Smooth muscle cell (in vitro differentiated cells): ENCODE measurements at regions not wholly inside any gene's neighbourhood (a gene's known extent, or its start where the extent isn't known, plus 50 kb on each side); places are given as distances from the start of the nearest gene placed in this dataset.

Experiments used
- DNase-seq: peaks from one replicate; lab custom pipeline; 2025; ENCODE audit not compliant: unreplicated experiment; lab: John Stamatoyannopoulos, UW
- H2AFZ ChIP-seq: fragments of 200-600 bp; sonication (generic); 2 replicates; pipeline ENCODE4 v1.6.0; 2016; ENCODE audit warnings: antibody characterized with exemption, low read depth, mild to moderate bottlenecking
- H3F3A ChIP-seq: fragments of 200-600 bp; sonication (generic); 2 replicates; pipeline ENCODE4 v1.6.0; 2017; ENCODE audit warnings: antibody characterized with exemption, low read depth
- H3K27ac ChIP-seq: fragments of 200-600 bp; sonication (generic); 2 replicates; pipeline ENCODE4 v1.5.1; 2016; ENCODE audit warnings: low read depth, mild to moderate bottlenecking
- H3K27me3 ChIP-seq: fragments of 200-600 bp; sonication (generic); 2 replicates; pipeline ENCODE4 v1.6.1; 2016; ENCODE audit warnings: low read depth, mild to moderate bottlenecking
- H3K36me3 ChIP-seq: fragments of 200-600 bp; sonication (generic); 2 replicates; pipeline ENCODE4 v1.5.1; 2016; ENCODE audit warnings: low read depth
- H3K4me1 ChIP-seq: fragments of 200-600 bp; sonication (generic); 2 replicates; pipeline ENCODE4 v1.5.1; 2016; ENCODE audit warnings: low read depth
- H3K4me2 ChIP-seq: fragments of 200-600 bp; sonication (generic); 2 replicates; pipeline ENCODE4 v1.6.0; 2016; ENCODE audit warnings: mild to moderate bottlenecking
- H3K4me3 ChIP-seq: fragments of 200-600 bp; sonication (generic); 2 replicates; pipeline ENCODE4 v1.5.1; 2016; ENCODE audit warnings: mild to moderate bottlenecking
- H3K79me2 ChIP-seq: fragments of 200-600 bp; sonication (generic); 2 replicates; pipeline ENCODE4 v1.6.0; 2016; ENCODE audit warnings: low read depth, mild to moderate bottlenecking
- H3K9ac ChIP-seq: fragments of 200-600 bp; sonication (generic); 2 replicates; pipeline ENCODE4 v1.6.0; 2016; ENCODE audit warnings: low read depth
- H3K9me3 ChIP-seq: fragments of 200-600 bp; sonication (generic); replicated peaks from 2 replicates; pipeline ENCODE4 v1.5.1; 2016; ENCODE audit warnings: low read depth
- H4K20me1 ChIP-seq: fragments of 200-600 bp; sonication (generic); 2 replicates; pipeline ENCODE4 v1.6.0; 2016; ENCODE audit warnings: low read depth
- CTCF ChIP-seq: fragments of 200-600 bp; sonication (generic); IDR thresholded peaks from 2 replicates; pipeline ENCODE4 v1.5.1; 2017; ENCODE audit warnings: borderline replicate concordance, mild to moderate bottlenecking, antibody characterized with exemption; ENCODE audit not compliant: insufficient read depth, poor library complexity, severe bottlenecking
- WGBS: methylation state at CpG from one replicate; pipeline ENCODE4 v1.1.7; 2016; ENCODE audit warnings: low lambda C conversion rate; 5-methylcytosine and 5-hydroxymethylcytosine counted together

- 90% methylated on average over 5 of the region's 5 CpGs for WGBS
Measured at GRCh38 chr1:232322162-232322734, 307.7 kb downstream of the SIPA1L2 start.

GRCh38 chr1:232319518-232320210 lies 310.3 kb downstream of the SIPA1L2 start:
- H3K36me3 ChIP-seq = no peaks in the 10 kb centered on the region
- H2AFZ ChIP-seq = no peak overlapping the region
- no peaks in the 10 kb centered on the region for H3K27me3 ChIP-seq
- no peaks in the 10 kb centered on the region for H3K9me3 ChIP-seq
- H3K4me2 ChIP-seq = no peak overlapping the region
- H3K27ac ChIP-seq = no peak overlapping the region
- H3K4me3 ChIP-seq = no peak overlapping the region
- H4K20me1 ChIP-seq = no peaks in the 10 kb centered on the region
- WGBS = 69% methylated on average over 4 of the region's 4 CpGs
- H3K79me2 ChIP-seq = no peaks in the 10 kb centered on the region
- H3F3A ChIP-seq = no peaks in the 10 kb centered on the region
- H3K4me1 ChIP-seq = no peaks in the 10 kb centered on the region
- TF ChIP-seq CTCF = no peak
- H3K9ac ChIP-seq = no peak overlapping the region
- no peak for DNase-seq

More at GRCh38 chr1:232322162-232322734, 307.7 kb downstream of the SIPA1L2 start:
- Histone ChIP-seq H3K9me3 (no peaks in the 10 kb centered on the region), H3K27me3 (no peaks in the 10 kb centered on the region), H3K4me3 (no peak overlapping the region), H3F3A (no peaks in the 10 kb centered on the region), H4K20me1 (no peaks in the 10 kb centered on the region), H3K9ac (no peak overlapping the region), H3K4me2 (no peak overlapping the region), H3K4me1 (no peaks in the 10 kb centered on the region), H3K79me2 (no peaks in the 10 kb centered on the region), H2AFZ (no peak overlapping the region), H3K27ac (no peak overlapping the region), H3K36me3 (no peaks in the 10 kb centered on the region)
- no peak for DNase-seq
- TF ChIP-seq CTCF = no peak

- Histone ChIP-seq H3K36me3 (no peaks in the 10 kb centered on the region), H3K9ac (no peak overlapping the region), H4K20me1 (no peaks in the 10 kb centered on the region), H2AFZ (no peak overlapping the region), H3K79me2 (no peaks in the 10 kb centered on the region), H3K4me2 (no peak overlapping the region), H3K9me3 (no peaks in the 10 kb centered on the region), H3K27me3 (no peaks in the 10 kb centered on the region), H3K4me3 (no peak overlapping the region), H3K27ac (no peak overlapping the region), H3F3A (no peaks in the 10 kb centered on the region), H3K4me1 (no peaks in the 10 kb centered on the region)
- WGBS = 64% methylated on average over 10 of the region's 10 CpGs
- no peak for TF ChIP-seq CTCF
- no peak for DNase-seq
Measured at GRCh38 chr1:232319072-232319471, 310.9 kb downstream of the SIPA1L2 start.

GRCh38 chr1:232318143-232318542 lies 311.8 kb downstream of the SIPA1L2 start:
- Histone ChIP-seq H3K36me3 (no peaks in the 10 kb centered on the region), H3K27me3 (no peaks in the 10 kb centered on the region), H3K4me1 (no peaks in the 10 kb centered on the region), H3K79me2 (no peaks in the 10 kb centered on the region), H3K4me2 (no peak overlapping the region), H3K4me3 (no peak overlapping the region), H2AFZ (no peak overlapping the region), H3K27ac (no peak overlapping the region), H3K9me3 (no peaks in the 10 kb centered on the region), H3K9ac (no peak overlapping the region), H4K20me1 (no peaks in the 10 kb centered on the region), H3F3A (no peaks in the 10 kb centered on the region)
- DNase-seq = no peak
- TF ChIP-seq CTCF = no peak
- WGBS = 95% methylated on average over 2 of the region's 2 CpGs
